ENCODE measurements at regions not wholly inside any gene's neighbourhood (a gene's known extent, or its start where the extent isn't known, plus 50 kb on each side); places are given as distances from the start of the nearest gene placed in this dataset.

DNA sequence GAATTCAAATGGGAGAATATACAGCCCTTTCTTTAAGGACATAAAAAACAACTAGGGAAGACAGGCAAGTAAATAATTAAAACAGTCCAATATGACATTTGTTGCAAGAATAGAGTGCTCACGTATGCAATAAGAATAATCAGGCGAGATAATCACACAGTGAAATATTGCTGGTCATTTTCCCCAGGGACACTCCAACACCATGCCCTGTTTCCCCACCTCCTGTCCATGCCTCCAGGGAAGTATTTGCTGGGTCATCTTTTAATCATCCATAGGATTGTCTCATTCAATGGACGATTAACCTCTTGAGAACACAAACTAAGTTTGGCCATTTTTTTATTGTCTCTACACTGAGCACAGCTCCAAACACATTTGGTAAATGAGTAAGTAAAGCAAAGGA, 472.9 kb downstream of the C6orf118 start:
- intact Hi-C loops (cut with micrococcal nuclease) (no loop called here), in situ Hi-C loops (cut with MboI) (no loop called here)
- WGBS (ENCODE audit: insufficient coverage, low coverage, missing lambda C conversion rate), result 2% methylated on average over 3 of the region's 3 CpGs
- Histone ChIP-seq H3K9ac (ENCODE audit: insufficient read depth in 1 of 2, low read depth in 2 of 2, low read length in 2 of 2) (no peak overlapping the region), H3K27me3 (ENCODE audit: control insufficient read depth in 2 of 2, insufficient read depth in 2 of 2, low read length in 2 of 2) (no peaks in the 10 kb centered on the region), H3K4me2 (ENCODE audit: insufficient read depth, low read length) (no peak overlapping the region), H2AFZ (ENCODE audit: low read depth, low read length) (no peak overlapping the region), H3K9me3 (replicated peaks; ENCODE audit: control insufficient read depth, insufficient read depth, low read depth, low read length) (no peaks in the 10 kb centered on the region; the same call in 1 of the 2 replicates), H3K36me3 (ENCODE audit: control insufficient read depth, insufficient read depth, low read length) (no peaks in the 10 kb centered on the region), H3K9me1 (ENCODE audit: control insufficient read depth, insufficient read depth, low read length) (no peaks in the 10 kb centered on the region), H3K27ac (ENCODE audit: extremely low read depth, low read depth, low read length) (no peak overlapping the region), H4K20me1 (replicated peaks; ENCODE audit: control insufficient read depth, insufficient read depth, low read length) (no peaks in the 10 kb centered on the region), H3K4me1 (replicated peaks in 1 of 2; ENCODE audit: control insufficient read depth in 2 of 2, insufficient read depth in 2 of 2, low read length in 2 of 2) (no peaks in the 10 kb centered on the region), H3K79me2 (ENCODE audit: control insufficient read depth, insufficient read depth, low read length) (no peaks in the 10 kb centered on the region), H3K4me3 (no peak overlapping the region)
- ATAC-seq (no peak), FAIRE-seq (no peak), DNase-seq (ENCODE audit: extremely low read depth in 1 of 4, low spot score in 3 of 4) (no peak)
- TF ChIP-seq FOS (IDR thresholded peaks at IDR 0.05; ENCODE audit: extremely low read depth, insufficient read length), result no peak
- TF ChIP-seq TRIM24 (IDR thresholded peaks at IDR 0.05), result no peak
- TF ChIP-seq, protein P1, sequence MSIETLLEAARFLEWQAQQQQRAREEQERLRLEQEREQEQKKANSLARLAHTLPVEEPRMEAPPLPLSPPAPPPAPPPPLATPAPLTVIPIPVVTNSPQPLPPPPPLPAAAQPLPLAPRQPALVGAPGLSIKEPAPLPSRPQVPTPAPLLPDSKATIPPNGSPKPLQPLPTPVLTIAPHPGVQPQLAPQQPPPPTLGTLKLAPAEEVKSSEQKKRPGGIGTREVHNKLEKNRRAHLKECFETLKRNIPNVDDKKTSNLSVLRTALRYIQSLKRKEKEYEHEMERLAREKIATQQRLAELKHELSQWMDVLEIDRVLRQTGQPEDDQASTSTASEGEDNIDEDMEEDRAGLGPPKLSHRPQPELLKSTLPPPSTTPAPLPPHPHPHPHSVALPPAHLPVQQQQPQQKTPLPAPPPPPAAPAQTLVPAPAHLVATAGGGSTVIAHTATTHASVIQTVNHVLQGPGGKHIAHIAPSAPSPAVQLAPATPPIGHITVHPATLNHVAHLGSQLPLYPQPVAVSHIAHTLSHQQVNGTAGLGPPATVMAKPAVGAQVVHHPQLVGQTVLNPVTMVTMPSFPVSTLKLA (conservative IDR thresholded peaks at IDR 0.05), result no peak
- no peak for TF ChIP-seq BACH1 (tag; IDR thresholded peaks at IDR 0.05)
- no peak for TF ChIP-seq U2AF1 (optimal IDR thresholded peaks at IDR 0.05; ENCODE audit: low read depth, low read length)
- BruUV-seq (replicated peaks), result no TSS peak
- CTCF ChIA-PET (ENCODE audit: low intra/inter-chr PET ratio), result no interaction called here
- POLR2A ChIA-PET, result no interaction called here

DNA sequence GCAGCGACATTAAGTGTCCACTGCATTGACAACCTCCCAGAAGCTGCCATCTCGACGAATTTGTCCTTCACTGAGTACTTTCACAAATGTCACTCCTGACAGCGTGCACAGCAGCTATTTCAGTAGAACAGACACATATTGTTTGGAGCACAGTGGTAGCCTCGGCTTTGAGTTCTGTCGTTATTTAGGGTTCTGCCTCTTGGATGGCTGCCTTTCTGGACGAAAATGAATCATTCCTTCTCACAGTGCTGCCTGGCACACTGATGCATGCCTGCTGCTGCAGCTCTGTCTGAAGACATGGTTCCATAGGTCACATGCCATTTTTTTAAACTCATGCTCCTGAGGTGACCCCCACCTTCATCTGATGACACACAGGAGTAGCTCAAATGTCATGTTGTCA, 477.0 kb downstream of the C6orf118 start:
- no peak for FAIRE-seq
- in situ Hi-C loops (cut with MboI), result no loop called here
- WGBS (ENCODE audit: insufficient coverage, low coverage, missing lambda C conversion rate), result 0% methylated on average over 7 of the region's 7 CpGs

More for the DNA sequence above, 477.0 kb downstream of the C6orf118 start:
- Histone ChIP-seq H2AFZ (ENCODE audit: low read depth, low read length) (no peak overlapping the region), H3K4me2 (ENCODE audit: insufficient read depth, low read length) (no peak overlapping the region), H3K79me2 (ENCODE audit: control insufficient read depth, insufficient read depth, low read length) (no peaks in the 10 kb centered on the region), H3K9ac (ENCODE audit: insufficient read depth in 1 of 2, low read depth in 2 of 2, low read length in 2 of 2) (no peak overlapping the region), H4K20me1 (replicated peaks; ENCODE audit: control insufficient read depth, insufficient read depth, low read length) (no peaks in the 10 kb centered on the region), H3K9me3 (replicated peaks; ENCODE audit: control insufficient read depth, insufficient read depth, low read depth, low read length) (no peaks in the 10 kb centered on the region; the same call in 1 of the 2 replicates), H3K36me3 (ENCODE audit: control insufficient read depth, insufficient read depth, low read length) (no peaks in the 10 kb centered on the region), H3K9me1 (ENCODE audit: control insufficient read depth, insufficient read depth, low read length) (no peaks in the 10 kb centered on the region), H3K4me3 (no peak overlapping the region), H3K27ac (ENCODE audit: extremely low read depth, low read depth, low read length) (no peak overlapping the region), H3K4me1 (replicated peaks in 1 of 2; ENCODE audit: control insufficient read depth in 2 of 2, insufficient read depth in 2 of 2, low read length in 2 of 2) (no peaks in the 10 kb centered on the region), H3K27me3 (ENCODE audit: control insufficient read depth in 2 of 2, insufficient read depth in 2 of 2, low read length in 2 of 2) (no peaks in the 10 kb centered on the region)
- DNase-seq (ENCODE audit: extremely low read depth in 1 of 4, low spot score in 3 of 4), result no peak
- ATAC-seq, result no peak
- intact Hi-C loops (cut with micrococcal nuclease), result no loop called here
- no peak for TF ChIP-seq PHF20 (IDR thresholded peaks at IDR 0.05; ENCODE audit: partially characterized antibody)
- TF ChIP-seq ZNF57 (CRISPR knock-in tag; IDR thresholded peaks at IDR 0.05), result no peak
- TF ChIP-seq, protein P2, sequence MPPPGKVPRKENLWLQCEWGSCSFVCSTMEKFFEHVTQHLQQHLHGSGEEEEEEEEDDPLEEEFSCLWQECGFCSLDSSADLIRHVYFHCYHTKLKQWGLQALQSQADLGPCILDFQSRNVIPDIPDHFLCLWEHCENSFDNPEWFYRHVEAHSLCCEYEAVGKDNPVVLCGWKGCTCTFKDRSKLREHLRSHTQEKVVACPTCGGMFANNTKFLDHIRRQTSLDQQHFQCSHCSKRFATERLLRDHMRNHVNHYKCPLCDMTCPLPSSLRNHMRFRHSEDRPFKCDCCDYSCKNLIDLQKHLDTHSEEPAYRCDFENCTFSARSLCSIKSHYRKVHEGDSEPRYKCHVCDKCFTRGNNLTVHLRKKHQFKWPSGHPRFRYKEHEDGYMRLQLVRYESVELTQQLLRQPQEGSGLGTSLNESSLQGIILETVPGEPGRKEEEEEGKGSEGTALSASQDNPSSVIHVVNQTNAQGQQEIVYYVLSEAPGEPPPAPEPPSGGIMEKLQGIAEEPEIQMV (tag; conservative IDR thresholded peaks at IDR 0.05; ENCODE audit: low read depth), result no peak
- no peak for TF ChIP-seq GTF2E2 (tag; IDR thresholded peaks at IDR 0.05)
- CTCF ChIA-PET (ENCODE audit: low intra/inter-chr PET ratio), result no interaction called here
- no TSS peak for BruUV-seq (replicated peaks)
- POLR2A ChIA-PET, result no interaction called here

All from K562 (cell line).